ENCODE measurements at regions not wholly inside any gene's neighbourhood (a gene's known extent, or its start where the extent isn't known, plus 50 kb on each side); places are given as distances from the start of the nearest gene placed in this dataset.
"Not testable (repeated sequence)": the region's sequence is repeated elsewhere in the genome, so short reads cannot be mapped to it uniquely, and the experiment has no call there.

DNA sequence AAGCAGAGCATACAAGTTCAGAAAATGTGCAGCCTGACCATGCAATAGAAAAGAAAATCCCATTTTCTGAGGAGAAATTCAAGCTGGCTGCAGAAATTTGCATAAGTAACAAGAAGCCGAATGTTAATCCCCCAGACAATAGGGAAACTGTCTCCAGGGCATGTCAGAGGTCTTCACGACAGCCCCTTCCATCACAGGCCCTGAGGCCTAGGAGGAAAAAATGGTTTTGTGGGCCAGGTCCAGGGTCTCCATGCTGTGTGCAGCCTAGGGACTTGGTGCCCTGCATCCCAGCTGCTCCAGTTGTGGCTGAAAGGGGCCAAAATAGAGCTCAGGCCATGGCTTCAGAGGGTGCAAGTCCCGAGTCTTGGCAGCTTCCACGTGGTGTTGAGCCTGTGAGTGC, 225.8 kb upstream of the MSX2 start:
- TF ChIP-seq, protein P1, sequence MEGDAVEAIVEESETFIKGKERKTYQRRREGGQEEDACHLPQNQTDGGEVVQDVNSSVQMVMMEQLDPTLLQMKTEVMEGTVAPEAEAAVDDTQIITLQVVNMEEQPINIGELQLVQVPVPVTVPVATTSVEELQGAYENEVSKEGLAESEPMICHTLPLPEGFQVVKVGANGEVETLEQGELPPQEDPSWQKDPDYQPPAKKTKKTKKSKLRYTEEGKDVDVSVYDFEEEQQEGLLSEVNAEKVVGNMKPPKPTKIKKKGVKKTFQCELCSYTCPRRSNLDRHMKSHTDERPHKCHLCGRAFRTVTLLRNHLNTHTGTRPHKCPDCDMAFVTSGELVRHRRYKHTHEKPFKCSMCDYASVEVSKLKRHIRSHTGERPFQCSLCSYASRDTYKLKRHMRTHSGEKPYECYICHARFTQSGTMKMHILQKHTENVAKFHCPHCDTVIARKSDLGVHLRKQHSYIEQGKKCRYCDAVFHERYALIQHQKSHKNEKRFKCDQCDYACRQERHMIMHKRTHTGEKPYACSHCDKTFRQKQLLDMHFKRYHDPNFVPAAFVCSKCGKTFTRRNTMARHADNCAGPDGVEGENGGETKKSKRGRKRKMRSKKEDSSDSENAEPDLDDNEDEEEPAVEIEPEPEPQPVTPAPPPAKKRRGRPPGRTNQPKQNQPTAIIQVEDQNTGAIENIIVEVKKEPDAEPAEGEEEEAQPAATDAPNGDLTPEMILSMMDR (IDR thresholded peaks at IDR 0.05 in 8 of 11, conservative IDR thresholded peaks at IDR 0.05 in 3 of 11): not testable (repeated sequence)
- not testable (repeated sequence) for TF ChIP-seq POLR2A (IDR thresholded peaks at IDR 0.05)
